ENCODE measurements at regions not wholly inside any gene's neighbourhood (a gene's known extent, or its start where the extent isn't known, plus 50 kb on each side); places are given as distances from the start of the nearest gene placed in this dataset.

DNA sequence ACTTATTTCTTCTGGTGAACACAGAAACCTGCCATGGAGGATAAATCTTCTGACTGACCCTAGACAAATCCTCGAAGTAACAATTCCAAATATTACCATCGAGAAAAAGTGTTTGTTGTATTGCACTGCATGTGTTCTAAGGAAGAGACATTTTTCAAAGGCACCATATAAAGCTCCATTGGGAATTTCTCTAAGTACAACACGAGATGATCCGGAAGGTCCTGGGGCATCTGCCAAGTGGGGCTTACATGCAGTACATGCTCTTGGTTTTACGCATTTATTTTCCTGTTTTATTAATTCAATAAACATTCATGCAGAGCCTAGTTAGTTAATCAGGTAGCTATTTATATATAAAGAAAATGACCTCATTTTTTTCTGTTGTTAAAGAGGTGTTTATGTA is 692.0 kb upstream of the IGFBP3 start:
- ATAC-seq, result no peak
- DNase-seq (ENCODE audit: low read depth, low spot score), result no peak
- ChIA-PET RAD21 (ENCODE audit: low non-redundant PET in 1 of 2, low total read pairs in 2 of 2, uncharacterized antibody in 2 of 2, unreplicated experiment in 2 of 2) (no interaction called here), CTCF (no interaction called here), POLR2A (no interaction called here)
- BruUV-seq (replicated peaks), result no TSS peak
- intact Hi-C loops (cut with micrococcal nuclease), result no loop called here
- no peak overlapping the region for H2AFZ ChIP-seq (ENCODE audit: low read depth, low read length, poor library complexity, severe bottlenecking)
- H3K4me3 ChIP-seq (replicated peaks in 1 of 2; ENCODE audit: low read depth in 1 of 2, low read length in 2 of 2), result no peak overlapping the region
- H3K27ac ChIP-seq (ENCODE audit: low read depth, low read length), result no peak overlapping the region
- TF ChIP-seq POLR2A (IDR thresholded peaks at IDR 0.05; ENCODE audit: borderline replicate concordance, extremely low read depth, insufficient read depth, insufficient read length) (no peak), EZH2 (IDR thresholded peaks at IDR 0.05) (no peak), EGR1 (IDR thresholded peaks at IDR 0.05; ENCODE audit: low read depth) (no peak), ZNF274 (IDR thresholded peaks at IDR 0.05; ENCODE audit: low read depth, low read length) (no peak), EZH2phosphoT487 (IDR thresholded peaks at IDR 0.05; ENCODE audit: borderline replicate concordance) (no peak), CBX3 (IDR thresholded peaks at IDR 0.05; ENCODE audit: low read depth) (no peak), FOSL1 (IDR thresholded peaks at IDR 0.05; ENCODE audit: low read depth) (no peak), RAD21 (IDR thresholded peaks at IDR 0.05; ENCODE audit: low read depth) (no peak), JUND (IDR thresholded peaks at IDR 0.05) (no peak), TCF7L2 (IDR thresholded peaks at IDR 0.05; ENCODE audit: borderline replicate concordance, extremely low read depth, insufficient read depth, insufficient read length) (no peak), ZFX (IDR thresholded peaks at IDR 0.05) (no peak), CEBPB (IDR thresholded peaks at IDR 0.05; ENCODE audit: low read depth) (no peak), YY1 (IDR thresholded peaks at IDR 0.05; ENCODE audit: extremely low read depth, insufficient replicate concordance, low read depth, low read length) (no peak), ELF1 (IDR thresholded peaks at IDR 0.05; ENCODE audit: borderline replicate concordance, low read depth) (no peak)
- TF ChIP-seq, protein P1, sequence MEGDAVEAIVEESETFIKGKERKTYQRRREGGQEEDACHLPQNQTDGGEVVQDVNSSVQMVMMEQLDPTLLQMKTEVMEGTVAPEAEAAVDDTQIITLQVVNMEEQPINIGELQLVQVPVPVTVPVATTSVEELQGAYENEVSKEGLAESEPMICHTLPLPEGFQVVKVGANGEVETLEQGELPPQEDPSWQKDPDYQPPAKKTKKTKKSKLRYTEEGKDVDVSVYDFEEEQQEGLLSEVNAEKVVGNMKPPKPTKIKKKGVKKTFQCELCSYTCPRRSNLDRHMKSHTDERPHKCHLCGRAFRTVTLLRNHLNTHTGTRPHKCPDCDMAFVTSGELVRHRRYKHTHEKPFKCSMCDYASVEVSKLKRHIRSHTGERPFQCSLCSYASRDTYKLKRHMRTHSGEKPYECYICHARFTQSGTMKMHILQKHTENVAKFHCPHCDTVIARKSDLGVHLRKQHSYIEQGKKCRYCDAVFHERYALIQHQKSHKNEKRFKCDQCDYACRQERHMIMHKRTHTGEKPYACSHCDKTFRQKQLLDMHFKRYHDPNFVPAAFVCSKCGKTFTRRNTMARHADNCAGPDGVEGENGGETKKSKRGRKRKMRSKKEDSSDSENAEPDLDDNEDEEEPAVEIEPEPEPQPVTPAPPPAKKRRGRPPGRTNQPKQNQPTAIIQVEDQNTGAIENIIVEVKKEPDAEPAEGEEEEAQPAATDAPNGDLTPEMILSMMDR (IDR thresholded peaks at IDR 0.05 in 2 of 3, conservative IDR thresholded peaks at IDR 0.05 in 1 of 3; ENCODE audit: borderline replicate concordance in 1 of 3, insufficient read depth in 1 of 3, low read depth in 2 of 3, low read length in 2 of 3), result no peak
- TF ChIP-seq, protein P2, sequence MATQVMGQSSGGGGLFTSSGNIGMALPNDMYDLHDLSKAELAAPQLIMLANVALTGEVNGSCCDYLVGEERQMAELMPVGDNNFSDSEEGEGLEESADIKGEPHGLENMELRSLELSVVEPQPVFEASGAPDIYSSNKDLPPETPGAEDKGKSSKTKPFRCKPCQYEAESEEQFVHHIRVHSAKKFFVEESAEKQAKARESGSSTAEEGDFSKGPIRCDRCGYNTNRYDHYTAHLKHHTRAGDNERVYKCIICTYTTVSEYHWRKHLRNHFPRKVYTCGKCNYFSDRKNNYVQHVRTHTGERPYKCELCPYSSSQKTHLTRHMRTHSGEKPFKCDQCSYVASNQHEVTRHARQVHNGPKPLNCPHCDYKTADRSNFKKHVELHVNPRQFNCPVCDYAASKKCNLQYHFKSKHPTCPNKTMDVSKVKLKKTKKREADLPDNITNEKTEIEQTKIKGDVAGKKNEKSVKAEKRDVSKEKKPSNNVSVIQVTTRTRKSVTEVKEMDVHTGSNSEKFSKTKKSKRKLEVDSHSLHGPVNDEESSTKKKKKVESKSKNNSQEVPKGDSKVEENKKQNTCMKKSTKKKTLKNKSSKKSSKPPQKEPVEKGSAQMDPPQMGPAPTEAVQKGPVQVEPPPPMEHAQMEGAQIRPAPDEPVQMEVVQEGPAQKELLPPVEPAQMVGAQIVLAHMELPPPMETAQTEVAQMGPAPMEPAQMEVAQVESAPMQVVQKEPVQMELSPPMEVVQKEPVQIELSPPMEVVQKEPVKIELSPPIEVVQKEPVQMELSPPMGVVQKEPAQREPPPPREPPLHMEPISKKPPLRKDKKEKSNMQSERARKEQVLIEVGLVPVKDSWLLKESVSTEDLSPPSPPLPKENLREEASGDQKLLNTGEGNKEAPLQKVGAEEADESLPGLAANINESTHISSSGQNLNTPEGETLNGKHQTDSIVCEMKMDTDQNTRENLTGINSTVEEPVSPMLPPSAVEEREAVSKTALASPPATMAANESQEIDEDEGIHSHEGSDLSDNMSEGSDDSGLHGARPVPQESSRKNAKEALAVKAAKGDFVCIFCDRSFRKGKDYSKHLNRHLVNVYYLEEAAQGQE (IDR thresholded peaks at IDR 0.05; ENCODE audit: low read depth), result no peak
- H3K9ac ChIP-seq (ENCODE audit: low read length), result no peak overlapping the region
- no peak overlapping the region for H3K4me2 ChIP-seq (ENCODE audit: low read length)
- no peaks in the 10 kb centered on the region for H3K36me3 ChIP-seq (ENCODE audit: control insufficient read depth in 1 of 2, insufficient read depth in 2 of 2, low read length in 2 of 2)
- H3K9me3 ChIP-seq (ENCODE audit: control insufficient read depth in 1 of 2, insufficient read depth in 1 of 2, low read depth in 1 of 2, low read length in 2 of 2), result no peaks in the 10 kb centered on the region
- no peaks in the 10 kb centered on the region for H3K4me1 ChIP-seq (ENCODE audit: control insufficient read depth in 1 of 2, insufficient read depth in 2 of 2, low read length in 2 of 2)
- H3K27me3 ChIP-seq (ENCODE audit: insufficient read depth, low read length), result no peaks in the 10 kb centered on the region
- H3K9me2 ChIP-seq (ENCODE audit: insufficient read depth), result no peaks in the 10 kb centered on the region
- no peaks in the 10 kb centered on the region for H4K20me1 ChIP-seq (ENCODE audit: insufficient read depth)
- H3K79me2 ChIP-seq (ENCODE audit: insufficient read depth, low read length), result no peaks in the 10 kb centered on the region
